Activated CD4-positive, alpha-beta T cell treated with anti-CD3 and anti-CD28 coated beads, Interleukin-2, amount 10 ng/mL, durations not matched to agents 7 days and 5 days (primary cell): ENCODE measurements at regions not wholly inside any gene's neighbourhood (a gene's known extent, or its start where the extent isn't known, plus 50 kb on each side); places are given as distances from the start of the nearest gene placed in this dataset.
A peak's percentile ranks its signal among the peaks of the same experiment; 100 is the strongest.
"Not testable (repeated sequence)": the region's sequence is repeated elsewhere in the genome, so short reads cannot be mapped to it uniquely, and the experiment has no call there.

Experiments
- CTCF ChIA-PET: fragments of 350-600 bp; sonication (Branson Sonifier 250); formaldehyde crosslinking; loops from one replicate; lab custom pipeline; 2021; ENCODE audit warnings: antibody characterized with exemption; lab: Charles Lee
- POLR2A ChIA-PET: fragments of 350-600 bp; sonication (Branson Sonifier 250); formaldehyde crosslinking; loops from one replicate; lab custom pipeline; 2021; ENCODE audit warnings: antibody characterized with exemption; lab: Charles Lee
- DNase-seq: peaks from one replicate; pipeline ENCODE4 v3.0.0-alpha.2; 2020
- H3K27ac Mint-ChIP-seq: one replicate; pipeline ENCODE4 v1.8.0; 2021; ENCODE audit warnings: mild to moderate bottlenecking, moderate library complexity, mixed read lengths
- H3K27me3 Mint-ChIP-seq: one replicate; pipeline ENCODE4 v1.8.0; 2021; ENCODE audit warnings: mixed read lengths
- H3K36me3 Mint-ChIP-seq: one replicate; pipeline ENCODE4 v1.8.0; 2021; ENCODE audit warnings: low read depth, mixed read lengths
- H3K4me1 Mint-ChIP-seq: one replicate; pipeline ENCODE4 v1.8.0; 2021; ENCODE audit warnings: mixed read lengths
- H3K4me3 Mint-ChIP-seq: one replicate; pipeline ENCODE4 v1.8.0; 2021; ENCODE audit warnings: mild to moderate bottlenecking, moderate library complexity, mixed read lengths
- H3K9me3 Mint-ChIP-seq: one replicate; pipeline ENCODE4 v1.8.0; 2021; ENCODE audit warnings: mixed read lengths

DNA sequence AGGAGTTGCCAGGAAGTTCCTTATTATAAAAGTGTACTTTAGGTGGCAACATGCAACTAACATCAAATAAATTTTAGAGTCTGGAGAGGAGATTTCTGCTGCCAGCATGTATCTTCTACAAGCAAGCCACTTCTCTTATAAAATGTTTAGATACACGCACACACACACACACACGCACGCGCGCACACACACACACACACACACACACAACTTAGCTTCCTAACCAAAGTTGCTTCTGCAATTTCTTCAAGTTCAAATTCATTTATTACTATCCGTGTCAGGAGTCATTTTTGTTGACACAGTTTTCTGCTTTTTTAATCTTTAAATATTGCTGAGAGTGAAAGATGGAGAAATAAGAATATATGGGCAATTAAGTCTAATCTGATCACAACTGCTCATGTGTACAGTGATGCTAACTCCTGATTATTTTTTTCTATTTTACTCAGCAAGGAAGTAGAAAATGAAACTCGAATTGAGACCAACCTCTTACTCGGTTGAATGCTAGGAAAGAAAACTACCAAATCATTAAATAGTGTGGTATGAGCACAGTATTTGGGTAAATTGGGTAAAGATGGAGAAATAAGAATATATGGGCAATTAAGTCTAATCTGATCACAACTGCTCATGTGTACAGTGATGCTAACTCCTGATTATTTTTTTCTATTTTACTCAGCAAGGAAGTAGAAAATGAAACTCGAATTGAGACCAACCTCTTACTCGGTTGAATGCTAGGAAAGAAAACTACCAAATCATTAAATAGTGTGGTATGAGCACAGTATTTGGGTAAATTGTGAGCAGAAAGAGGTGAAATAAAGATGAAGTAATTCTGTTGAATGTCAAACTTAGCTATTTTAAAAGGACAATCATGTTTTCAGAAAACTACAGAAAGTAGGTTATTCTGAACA lies 554.1 kb upstream of the MBL2 start:
- H3K27me3 Mint-ChIP-seq, POLR2A ChIA-PET, H3K9me3 Mint-ChIP-seq, DNase-seq, H3K36me3 Mint-ChIP-seq: not testable (repeated sequence)
- Mint-ChIP-seq H3K27ac (peak overlapping the region; percentile 81), H3K4me1 (peaks cover 11% of the 10 kb centered on the region), H3K4me3 (peak overlapping the region; percentile 51)
- CTCF ChIA-PET = interaction anchor here (1.3 kb wide), 1 partner anchor 11 kb away, joined by 4 read pairs; no protein-coding TSS in a partner anchor

DNA sequence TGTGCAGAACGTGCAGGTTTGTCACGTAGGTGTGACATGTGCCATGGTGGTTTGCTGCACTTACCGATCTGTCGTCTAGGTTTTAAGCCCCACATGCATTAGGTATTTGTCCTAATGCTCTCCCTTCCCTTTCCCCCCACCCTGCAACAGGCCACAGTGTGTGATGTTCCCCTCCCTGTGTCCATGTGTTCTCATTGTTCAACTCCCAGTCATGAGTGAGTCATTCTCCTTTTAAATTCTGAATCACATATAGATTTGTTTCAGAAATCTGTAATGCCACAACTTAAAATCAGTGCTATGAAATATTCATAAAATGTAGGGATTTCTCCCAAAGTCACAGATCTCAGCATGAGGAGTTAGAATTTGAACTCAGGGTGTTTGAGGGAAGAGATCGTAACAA lies 552.5 kb upstream of the MBL2 start:
- no peaks in the 10 kb centered on the region for H3K27me3 Mint-ChIP-seq
- no peak overlapping the region for H3K27ac Mint-ChIP-seq
- peaks cover 11% of the 10 kb centered on the region for H3K4me1 Mint-ChIP-seq
- no peak overlapping the region for H3K4me3 Mint-ChIP-seq
- CTCF ChIA-PET = no interaction called here
- POLR2A ChIA-PET = no interaction called here
- no peaks in the 10 kb centered on the region for H3K36me3 Mint-ChIP-seq
- no peak for DNase-seq
- peaks cover 2% of the 10 kb centered on the region for H3K9me3 Mint-ChIP-seq

DNA sequence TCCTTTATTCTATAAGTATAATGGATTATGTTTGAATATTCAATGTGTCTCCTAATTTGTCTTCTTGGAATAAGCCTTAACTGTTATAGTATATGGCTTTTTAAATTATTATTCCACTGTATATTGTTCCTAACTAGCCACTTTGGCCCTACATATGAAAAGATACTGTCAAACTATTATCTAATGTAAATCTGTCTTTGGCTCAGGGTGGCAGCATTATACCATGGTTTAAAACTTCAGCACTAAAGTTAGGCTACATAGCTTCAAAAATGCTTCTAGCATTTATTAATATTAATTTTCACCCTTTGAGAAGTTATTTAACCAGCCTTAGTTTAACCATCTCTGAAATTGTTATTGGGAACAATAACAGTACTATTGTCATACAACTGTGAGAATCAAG lies 543.1 kb upstream of the MBL2 start:
- ChIA-PET POLR2A (no interaction called here), CTCF (interaction anchor here (1.9 kb wide), 1 partner anchor 11 kb away, joined by 4 read pairs; no protein-coding TSS in a partner anchor)
- DNase-seq = no peak
- Mint-ChIP-seq H3K27ac (no peak overlapping the region), H3K4me3 (no peak overlapping the region), H3K4me1 (no peaks in the 10 kb centered on the region), H3K36me3 (no peaks in the 10 kb centered on the region), H3K9me3 (no peaks in the 10 kb centered on the region), H3K27me3 (no peaks in the 10 kb centered on the region)

DNA sequence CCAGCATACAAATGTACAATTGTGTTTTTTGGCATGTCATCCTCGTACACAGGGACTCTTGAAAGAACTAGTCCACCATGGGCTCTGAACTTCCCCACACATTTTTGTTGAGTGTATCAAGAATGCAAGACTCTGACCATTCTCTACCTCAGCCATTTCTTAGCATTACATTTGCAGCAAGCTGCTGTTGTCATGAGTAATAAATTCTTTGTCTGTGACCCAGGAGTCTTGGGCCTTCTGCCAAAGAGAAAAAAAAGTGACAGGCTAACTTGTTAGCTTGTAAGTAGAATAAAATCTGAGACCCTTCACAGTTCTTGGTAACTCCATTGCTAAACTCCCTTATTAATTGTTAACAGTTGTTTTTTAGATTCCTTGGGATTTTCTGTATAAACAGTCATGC lies 542.3 kb upstream of the MBL2 start:
- no peak overlapping the region for H3K27ac Mint-ChIP-seq
- H3K4me3 Mint-ChIP-seq = no peak overlapping the region
- DNase-seq = no peak
- no peaks in the 10 kb centered on the region for H3K27me3 Mint-ChIP-seq
- no peaks in the 10 kb centered on the region for H3K9me3 Mint-ChIP-seq
- ChIA-PET CTCF (interaction anchor here (1.9 kb wide), 1 partner anchor 12 kb away, joined by 4 read pairs; no protein-coding TSS in a partner anchor), POLR2A (no interaction called here)
- H3K36me3 Mint-ChIP-seq = no peaks in the 10 kb centered on the region
- H3K4me1 Mint-ChIP-seq = no peaks in the 10 kb centered on the region

DNA sequence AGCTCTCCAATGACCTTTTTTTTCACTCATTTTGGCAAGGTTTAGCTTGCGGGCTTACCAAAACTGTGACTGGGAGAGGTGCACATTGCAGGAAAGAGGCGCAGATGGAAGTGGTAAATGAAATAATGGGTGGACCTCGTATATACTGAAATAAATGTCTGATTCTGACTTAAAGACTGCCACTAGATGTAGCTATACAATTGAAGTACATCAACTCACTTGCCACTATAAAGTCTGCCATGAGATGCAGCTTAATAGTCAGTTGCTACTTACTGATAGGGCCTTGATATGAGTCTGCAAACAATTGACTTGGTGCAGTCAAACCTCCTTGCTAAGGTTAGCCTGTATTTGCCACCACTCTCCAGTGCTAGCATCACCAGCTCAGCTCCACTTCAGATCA lies 525.9 kb upstream of the MBL2 start:
- Mint-ChIP-seq H3K27me3 (no peaks in the 10 kb centered on the region), H3K9me3 (peaks cover 2% of the 10 kb centered on the region), H3K36me3 (no peaks in the 10 kb centered on the region), H3K27ac (no peak overlapping the region), H3K4me1 (no peaks in the 10 kb centered on the region), H3K4me3 (no peak overlapping the region)
- ChIA-PET POLR2A (no interaction called here), CTCF (no interaction called here)
- no peak for DNase-seq

DNA sequence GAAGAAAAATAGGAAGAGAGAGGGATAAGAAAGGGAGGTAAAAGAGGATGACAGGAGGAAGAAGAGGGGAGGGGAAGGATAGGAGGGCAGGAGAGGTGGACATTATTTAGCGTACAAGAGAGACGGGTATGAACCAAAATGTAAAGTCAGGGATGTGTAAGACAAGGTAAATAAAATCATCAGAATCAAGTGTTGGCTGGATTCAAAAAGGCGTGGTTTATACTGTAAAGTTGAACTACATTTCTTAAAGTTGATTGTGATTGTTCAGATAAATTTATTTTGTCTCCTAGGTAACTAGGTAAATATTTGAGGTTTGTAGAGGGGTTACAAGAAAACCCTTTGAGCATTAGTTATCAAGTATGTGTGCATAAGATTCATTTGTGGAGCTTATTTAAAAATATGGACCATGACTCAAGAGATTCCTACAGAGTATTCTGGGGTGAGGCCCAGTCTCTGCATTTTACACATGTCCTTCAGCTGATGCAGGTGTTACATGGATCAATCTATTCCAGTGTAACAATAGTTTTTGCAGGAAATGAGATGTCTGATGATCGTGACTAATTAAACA lies 512.1 kb upstream of the MBL2 start:
- Mint-ChIP-seq H3K9me3 (peaks cover 2% of the 10 kb centered on the region), H3K27me3 (no peaks in the 10 kb centered on the region), H3K36me3 (no peaks in the 10 kb centered on the region), H3K4me3 (no peak overlapping the region), H3K4me1 (no peaks in the 10 kb centered on the region), H3K27ac (no peak overlapping the region)
- no peak for DNase-seq
- ChIA-PET POLR2A (no interaction called here), CTCF (no interaction called here)

DNA sequence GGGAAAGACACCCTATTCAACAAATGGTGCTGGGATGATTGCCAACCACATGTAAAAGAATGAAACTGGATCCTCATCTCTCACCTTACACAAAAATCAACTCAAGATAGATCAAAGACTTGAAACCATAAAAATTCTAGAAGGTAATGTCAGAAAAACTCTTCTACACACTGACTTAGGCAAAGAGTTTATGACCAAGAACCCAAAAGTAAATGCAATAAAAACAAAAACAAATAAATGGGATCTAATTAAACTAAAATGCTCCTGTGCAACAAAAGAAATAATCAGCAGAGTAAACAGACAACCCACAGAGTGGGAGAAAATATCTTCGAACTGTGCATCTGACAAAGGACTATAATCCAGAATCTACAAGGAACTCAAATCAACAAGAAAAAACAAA lies 504.2 kb upstream of the MBL2 start:
- Mint-ChIP-seq H3K27me3 (no peaks in the 10 kb centered on the region), H3K4me3 (no peak overlapping the region), H3K36me3 (no peaks in the 10 kb centered on the region), H3K27ac (no peak overlapping the region), H3K4me1 (no peaks in the 10 kb centered on the region), H3K9me3 (peaks cover 13% of the 10 kb centered on the region)
- ChIA-PET POLR2A (no interaction called here), CTCF (no interaction called here)
- no peak for DNase-seq

DNA sequence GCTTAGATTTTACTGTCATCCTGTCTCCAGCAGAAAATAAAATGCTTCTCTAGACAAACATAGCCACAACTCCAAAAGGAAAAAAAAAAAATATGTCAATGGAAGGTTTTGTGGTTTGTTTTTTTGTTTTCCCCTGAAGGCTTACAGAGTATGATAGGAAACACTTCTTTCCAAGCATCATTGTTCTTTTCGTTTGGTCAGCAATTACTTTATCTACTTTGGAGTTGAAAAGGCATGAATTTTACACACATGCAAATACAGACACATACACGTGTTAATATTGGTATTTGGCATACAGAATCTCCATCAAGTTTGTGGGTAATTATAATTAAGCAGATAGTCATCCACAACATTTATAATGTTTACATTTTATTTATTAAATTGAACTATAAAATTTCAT lies 496.9 kb upstream of the MBL2 start:
- DNase-seq = no peak
- CTCF ChIA-PET = no interaction called here
- no peaks in the 10 kb centered on the region for H3K4me1 Mint-ChIP-seq

DNA sequence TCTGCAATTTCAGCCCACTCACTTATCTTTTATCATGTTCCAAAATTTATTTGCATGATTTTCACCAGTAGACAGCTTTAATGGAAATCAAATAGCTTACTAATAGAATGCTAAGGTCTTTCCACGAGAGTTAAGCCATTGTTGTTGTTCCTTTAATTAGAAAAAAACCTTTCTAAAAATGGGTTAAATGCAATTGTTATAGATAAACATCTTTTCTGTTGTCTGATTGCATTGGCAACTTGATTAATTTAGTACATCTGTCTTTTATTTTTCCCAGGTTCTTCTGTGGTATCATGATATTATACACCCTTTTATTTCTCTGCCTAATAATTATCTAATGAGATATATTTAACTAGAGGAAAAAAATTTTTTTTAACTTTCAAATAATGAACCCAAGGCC lies 487.6 kb upstream of the MBL2 start:
- Mint-ChIP-seq H3K27ac (no peak overlapping the region), H3K36me3 (no peaks in the 10 kb centered on the region), H3K9me3 (no peaks in the 10 kb centered on the region), H3K4me1 (no peaks in the 10 kb centered on the region), H3K27me3 (no peaks in the 10 kb centered on the region), H3K4me3 (no peak overlapping the region)
- CTCF ChIA-PET = no interaction called here
- DNase-seq = no peak
- POLR2A ChIA-PET = no interaction called here

More for the DNA sequence above, 496.9 kb upstream of the MBL2 start:
- H3K27ac Mint-ChIP-seq = no peak overlapping the region
- POLR2A ChIA-PET = no interaction called here
- H3K36me3 Mint-ChIP-seq = no peaks in the 10 kb centered on the region
- no peaks in the 10 kb centered on the region for H3K27me3 Mint-ChIP-seq
- no peak overlapping the region for H3K4me3 Mint-ChIP-seq
- peaks cover 6% of the 10 kb centered on the region for H3K9me3 Mint-ChIP-seq

DNA sequence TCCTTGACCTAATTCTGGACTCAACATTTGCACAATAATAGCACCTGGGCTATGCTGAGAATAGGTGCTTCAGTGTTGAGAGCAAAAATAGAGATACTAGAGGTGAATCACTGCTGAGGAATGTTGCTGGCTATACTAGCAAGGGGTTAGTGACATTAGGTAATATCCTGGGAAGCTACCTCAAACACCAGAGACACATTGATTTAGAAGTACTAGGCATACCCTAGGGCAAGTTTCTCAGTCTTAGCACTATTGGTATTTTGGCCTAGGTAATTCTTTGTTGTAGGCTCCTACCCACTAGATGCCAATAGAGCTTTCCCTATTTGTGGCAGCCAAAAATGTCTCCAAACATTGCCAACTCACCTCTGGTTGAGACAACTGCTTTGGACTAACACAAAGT lies 484.0 kb upstream of the MBL2 start:
- no peak overlapping the region for H3K4me3 Mint-ChIP-seq
- no peaks in the 10 kb centered on the region for H3K4me1 Mint-ChIP-seq
- no peaks in the 10 kb centered on the region for H3K36me3 Mint-ChIP-seq
- peaks cover 5% of the 10 kb centered on the region for H3K9me3 Mint-ChIP-seq
- no peak for DNase-seq
- H3K27ac Mint-ChIP-seq = no peak overlapping the region
- H3K27me3 Mint-ChIP-seq = no peaks in the 10 kb centered on the region
- CTCF ChIA-PET = no interaction called here
- POLR2A ChIA-PET = no interaction called here

DNA sequence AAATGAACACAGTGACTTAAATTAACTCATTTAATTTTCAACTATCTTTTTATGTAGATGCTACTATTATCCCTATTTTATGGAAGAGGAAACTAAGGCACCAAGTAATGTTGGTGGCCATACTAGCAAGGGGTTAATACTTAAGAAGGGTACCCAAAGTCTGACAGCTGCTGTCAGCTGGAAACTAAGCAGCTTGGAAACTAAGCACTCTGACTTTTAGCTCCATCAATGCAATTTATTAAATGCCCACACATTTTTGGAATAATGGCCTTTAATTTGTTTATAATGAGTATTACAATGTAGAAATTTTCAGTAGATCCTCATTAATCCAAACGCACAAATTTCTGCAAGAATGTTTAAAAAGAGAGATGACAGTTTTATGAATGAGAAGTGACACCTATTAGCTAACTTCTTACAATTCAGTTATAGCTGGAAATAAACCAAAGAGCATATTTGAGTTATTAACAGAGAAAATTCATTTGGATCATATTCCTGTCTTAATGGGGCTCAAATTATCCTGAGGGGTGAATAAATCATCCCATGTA lies 483.1 kb upstream of the MBL2 start:
- Mint-ChIP-seq H3K36me3 (no peaks in the 10 kb centered on the region), H3K4me3 (no peak overlapping the region), H3K9me3 (peaks cover 6% of the 10 kb centered on the region), H3K27me3 (no peaks in the 10 kb centered on the region), H3K27ac (no peak overlapping the region), H3K4me1 (no peaks in the 10 kb centered on the region)
- DNase-seq = no peak
- ChIA-PET CTCF (no interaction called here), POLR2A (no interaction called here)

DNA sequence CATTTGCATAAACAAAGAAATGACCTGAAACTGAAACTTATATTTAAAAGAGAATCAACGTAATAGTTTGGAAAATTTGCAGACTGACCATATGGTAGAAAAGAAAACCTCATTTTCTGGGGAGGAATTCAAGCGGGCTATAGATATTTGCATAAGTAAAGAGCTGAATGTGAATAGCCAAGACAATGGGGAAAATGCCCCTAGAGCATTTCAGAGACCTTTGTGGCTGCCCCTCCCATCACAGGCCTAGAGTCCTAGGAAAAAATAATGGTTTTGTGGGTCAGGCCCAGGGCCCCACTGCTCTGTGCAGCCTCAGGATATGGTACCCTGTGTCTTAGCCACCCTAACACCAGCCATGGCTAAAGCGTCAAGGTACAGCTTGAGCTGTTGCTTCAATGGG lies 480.6 kb upstream of the MBL2 start:
- no peak overlapping the region for H3K27ac Mint-ChIP-seq

DNA sequence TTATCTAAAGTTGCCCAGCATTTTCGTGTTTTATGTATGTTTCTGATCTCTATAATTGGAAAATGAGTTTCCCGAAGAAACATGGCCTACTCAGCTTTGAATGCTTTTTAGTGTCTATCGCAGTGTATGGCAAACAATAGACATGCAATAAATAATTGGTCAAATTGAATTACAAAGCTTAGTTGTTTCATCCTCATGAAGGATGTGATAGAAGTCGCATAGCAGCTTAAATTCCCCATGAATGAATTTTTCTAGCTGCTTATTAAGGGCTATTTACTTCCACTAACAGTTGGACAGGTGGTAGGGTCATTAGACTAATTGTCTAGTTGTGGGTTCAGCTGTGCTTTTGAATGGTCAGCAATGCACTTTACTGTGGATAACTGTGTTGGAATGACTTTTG lies 467.3 kb upstream of the MBL2 start:
- Mint-ChIP-seq H3K4me1 (no peaks in the 10 kb centered on the region), H3K27me3 (no peaks in the 10 kb centered on the region), H3K9me3 (no peaks in the 10 kb centered on the region), H3K4me3 (no peak overlapping the region), H3K27ac (no peak overlapping the region), H3K36me3 (no peaks in the 10 kb centered on the region)
- POLR2A ChIA-PET = no interaction called here
- DNase-seq = no peak
- CTCF ChIA-PET = no interaction called here

More for the DNA sequence above, 480.6 kb upstream of the MBL2 start:
- H3K4me3 Mint-ChIP-seq = no peak overlapping the region
- H3K36me3 Mint-ChIP-seq = no peaks in the 10 kb centered on the region
- H3K27me3 Mint-ChIP-seq = no peaks in the 10 kb centered on the region
- DNase-seq = no peak
- ChIA-PET POLR2A (no interaction called here), CTCF (no interaction called here)
- H3K9me3 Mint-ChIP-seq = peaks cover 8% of the 10 kb centered on the region
- H3K4me1 Mint-ChIP-seq = no peaks in the 10 kb centered on the region
